Erythroblast (primary cell): ENCODE measurements at regions not wholly inside any gene's neighbourhood (a gene's known extent, or its start where the extent isn't known, plus 50 kb on each side); places are given as distances from the start of the nearest gene placed in this dataset.

Experiments used
- GATA1 ChIP-seq: IDR thresholded peaks from 2 replicates; pipeline ENCODE4 v1.6.1; 2011; ENCODE audit warnings: low read depth, mild to moderate bottlenecking, control low read depth, low read length, moderate library complexity
- POLR2A ChIP-seq: IDR thresholded peaks from 2 replicates; pipeline ENCODE4 v1.6.1; 2011; ENCODE audit warnings: mild to moderate bottlenecking, low read length

GRCh38 chr12:130220706-130221100, 58.4 kb downstream of the FZD10 start:
- TF ChIP-seq POLR2A (no peak), GATA1 (no peak)
